Activated T-helper 1 cell treated with anti-CD3 and anti-CD28 coated beads, Interleukin-12 subunit alpha, Interleukin-12 subunit beta, Interleukin-2, Interleukin-4 antibody, amounts not matched to agents 30 ng/mL and 10 ng/mL and 1 ng/mL, durations not matched to agents 14 hours and 24 hours and 36 hours (primary cell): ENCODE measurements at regions not wholly inside any gene's neighbourhood (a gene's known extent, or its start where the extent isn't known, plus 50 kb on each side); places are given as distances from the start of the nearest gene placed in this dataset.

Experiments
- DNase-seq: peaks from one replicate; pipeline ENCODE4 v3.0.0; 2021; ENCODE audit warnings: low spot score
- H3K27ac Mint-ChIP-seq: one replicate; pipeline ENCODE4 v1.8.0; 2021; ENCODE audit warnings: mild to moderate bottlenecking, mixed read lengths
- H3K27me3 Mint-ChIP-seq: one replicate; pipeline ENCODE4 v1.8.0; 2022; ENCODE audit warnings: mild to moderate bottlenecking, moderate library complexity, mixed read lengths; ENCODE audit not compliant: insufficient read depth
- H3K36me3 Mint-ChIP-seq: one replicate; pipeline ENCODE4 v1.8.0; 2021; ENCODE audit warnings: low read depth, mixed read lengths
- H3K4me1 Mint-ChIP-seq: one replicate; pipeline ENCODE4 v1.8.0; 2021; ENCODE audit warnings: low read depth, mixed read lengths
- H3K4me3 Mint-ChIP-seq: one replicate; pipeline ENCODE4 v1.8.0; 2021; ENCODE audit warnings: mild to moderate bottlenecking, moderate library complexity, mixed read lengths
- H3K9me3 Mint-ChIP-seq: one replicate; pipeline ENCODE4 v1.8.0; 2021; ENCODE audit warnings: mixed read lengths
- intact Hi-C: fragments of 100-400 bp; cut with micrococcal nuclease; formaldehyde crosslinking; loops from one replicate; pipeline ENCODE4 v1.15.1; 2024

- Mint-ChIP-seq H3K4me3 (no peak overlapping the region), H3K27me3 (peaks cover 3% of the 10 kb centered on the region), H3K27ac (no peak overlapping the region), H3K4me1 (no peaks in the 10 kb centered on the region), H3K36me3 (no peaks in the 10 kb centered on the region), H3K9me3 (no peaks in the 10 kb centered on the region)
- DNase-seq: no peak
- intact Hi-C loops: no loop called here
These were observed 684.7 kb downstream of the EPHA4 start for GRCh38 chr2:220887271-220887870.

GRCh38 chr2:220887876-220888275 is 684.2 kb downstream of the EPHA4 start:
- no peak for DNase-seq
- no peak overlapping the region for H3K27ac Mint-ChIP-seq
- intact Hi-C loops: no loop called here
- H3K27me3 Mint-ChIP-seq: peaks cover 3% of the 10 kb centered on the region
- no peak overlapping the region for H3K4me3 Mint-ChIP-seq
- H3K9me3 Mint-ChIP-seq: no peaks in the 10 kb centered on the region
- no peaks in the 10 kb centered on the region for H3K4me1 Mint-ChIP-seq
- no peaks in the 10 kb centered on the region for H3K36me3 Mint-ChIP-seq

- no peak overlapping the region for H3K4me3 Mint-ChIP-seq
- intact Hi-C loops: no loop called here
- H3K9me3 Mint-ChIP-seq: no peaks in the 10 kb centered on the region
- H3K4me1 Mint-ChIP-seq: no peaks in the 10 kb centered on the region
- H3K27me3 Mint-ChIP-seq: peaks cover 5% of the 10 kb centered on the region
- no peaks in the 10 kb centered on the region for H3K36me3 Mint-ChIP-seq
- no peak overlapping the region for H3K27ac Mint-ChIP-seq
- DNase-seq: no peak
These were observed 681.2 kb downstream of the EPHA4 start for GRCh38 chr2:220890931-220891330.

GRCh38 chr2:220891405-220891804 is 680.7 kb downstream of the EPHA4 start:
- intact Hi-C loops: no loop called here
- no peak for DNase-seq
- Mint-ChIP-seq H3K36me3 (no peaks in the 10 kb centered on the region), H3K4me3 (no peak overlapping the region), H3K27ac (no peak overlapping the region), H3K9me3 (no peaks in the 10 kb centered on the region), H3K27me3 (peaks cover 5% of the 10 kb centered on the region), H3K4me1 (no peaks in the 10 kb centered on the region)

- Mint-ChIP-seq H3K9me3 (no peaks in the 10 kb centered on the region), H3K36me3 (no peaks in the 10 kb centered on the region), H3K27ac (no peak overlapping the region), H3K27me3 (peaks cover 5% of the 10 kb centered on the region), H3K4me3 (no peak overlapping the region), H3K4me1 (no peaks in the 10 kb centered on the region)
- intact Hi-C loops: no loop called here
- no peak for DNase-seq
These were observed 680.0 kb downstream of the EPHA4 start for GRCh38 chr2:220892018-220892634.

- Mint-ChIP-seq H3K36me3 (no peaks in the 10 kb centered on the region), H3K4me1 (no peaks in the 10 kb centered on the region), H3K27ac (no peak overlapping the region), H3K4me3 (no peak overlapping the region), H3K9me3 (no peaks in the 10 kb centered on the region), H3K27me3 (peaks cover 5% of the 10 kb centered on the region)
- intact Hi-C loops: no loop called here
- no peak for DNase-seq
These were observed 678.7 kb downstream of the EPHA4 start for GRCh38 chr2:220893411-220893810.

- Mint-ChIP-seq H3K27me3 (peaks cover 5% of the 10 kb centered on the region), H3K36me3 (no peaks in the 10 kb centered on the region), H3K4me1 (no peaks in the 10 kb centered on the region), H3K4me3 (no peak overlapping the region), H3K27ac (no peak overlapping the region), H3K9me3 (no peaks in the 10 kb centered on the region)
- intact Hi-C loops: no loop called here
- no peak for DNase-seq
These were observed 678.0 kb downstream of the EPHA4 start for GRCh38 chr2:220894069-220894468.

GRCh38 chr2:220899492-220899891 is 672.6 kb downstream of the EPHA4 start:
- peaks cover 2% of the 10 kb centered on the region for H3K27me3 Mint-ChIP-seq
- no peak for DNase-seq
- H3K9me3 Mint-ChIP-seq: no peaks in the 10 kb centered on the region
- no peaks in the 10 kb centered on the region for H3K36me3 Mint-ChIP-seq
- intact Hi-C loops: no loop called here
- H3K27ac Mint-ChIP-seq: no peak overlapping the region
- H3K4me3 Mint-ChIP-seq: no peak overlapping the region
- H3K4me1 Mint-ChIP-seq: no peaks in the 10 kb centered on the region

GRCh38 chr2:220904015-220904414 is 668.1 kb downstream of the EPHA4 start:
- Mint-ChIP-seq H3K9me3 (no peaks in the 10 kb centered on the region), H3K4me1 (no peaks in the 10 kb centered on the region), H3K27me3 (no peaks in the 10 kb centered on the region), H3K4me3 (no peak overlapping the region), H3K27ac (no peak overlapping the region), H3K36me3 (no peaks in the 10 kb centered on the region)
- intact Hi-C loops: no loop called here
- no peak for DNase-seq

- H3K36me3 Mint-ChIP-seq: no peaks in the 10 kb centered on the region
- no peak overlapping the region for H3K27ac Mint-ChIP-seq
- H3K27me3 Mint-ChIP-seq: no peaks in the 10 kb centered on the region
- no peak overlapping the region for H3K4me3 Mint-ChIP-seq
- intact Hi-C loops: no loop called here
- no peaks in the 10 kb centered on the region for H3K4me1 Mint-ChIP-seq
- no peak for DNase-seq
- H3K9me3 Mint-ChIP-seq: no peaks in the 10 kb centered on the region
These were observed 658.7 kb downstream of the EPHA4 start for GRCh38 chr2:220913384-220913783.

- intact Hi-C loops: no loop called here
- DNase-seq: no peak
- Mint-ChIP-seq H3K27ac (no peak overlapping the region), H3K27me3 (no peaks in the 10 kb centered on the region), H3K4me3 (no peak overlapping the region), H3K9me3 (no peaks in the 10 kb centered on the region), H3K36me3 (no peaks in the 10 kb centered on the region), H3K4me1 (no peaks in the 10 kb centered on the region)
These were observed 656.9 kb downstream of the EPHA4 start for GRCh38 chr2:220915092-220915623.

GRCh38 chr2:220916931-220917330 is 655.2 kb downstream of the EPHA4 start:
- no peaks in the 10 kb centered on the region for H3K9me3 Mint-ChIP-seq
- no peaks in the 10 kb centered on the region for H3K27me3 Mint-ChIP-seq
- no peaks in the 10 kb centered on the region for H3K4me1 Mint-ChIP-seq
- H3K27ac Mint-ChIP-seq: no peak overlapping the region
- no peaks in the 10 kb centered on the region for H3K36me3 Mint-ChIP-seq
- DNase-seq: no peak
- no peak overlapping the region for H3K4me3 Mint-ChIP-seq
- intact Hi-C loops: no loop called here

GRCh38 chr2:220930271-220931076 is 641.6 kb downstream of the EPHA4 start:
- no peaks in the 10 kb centered on the region for H3K36me3 Mint-ChIP-seq
- intact Hi-C loops: no loop called here
- peaks cover 20% of the 10 kb centered on the region for H3K9me3 Mint-ChIP-seq
- no peaks in the 10 kb centered on the region for H3K4me1 Mint-ChIP-seq
- no peaks in the 10 kb centered on the region for H3K27me3 Mint-ChIP-seq
- DNase-seq: no peak
- H3K27ac Mint-ChIP-seq: no peak overlapping the region
- no peak overlapping the region for H3K4me3 Mint-ChIP-seq
